ENCODE measurements at regions not wholly inside any gene's neighbourhood (a gene's known extent, or its start where the extent isn't known, plus 50 kb on each side); places are given as distances from the start of the nearest gene placed in this dataset.

DNA sequence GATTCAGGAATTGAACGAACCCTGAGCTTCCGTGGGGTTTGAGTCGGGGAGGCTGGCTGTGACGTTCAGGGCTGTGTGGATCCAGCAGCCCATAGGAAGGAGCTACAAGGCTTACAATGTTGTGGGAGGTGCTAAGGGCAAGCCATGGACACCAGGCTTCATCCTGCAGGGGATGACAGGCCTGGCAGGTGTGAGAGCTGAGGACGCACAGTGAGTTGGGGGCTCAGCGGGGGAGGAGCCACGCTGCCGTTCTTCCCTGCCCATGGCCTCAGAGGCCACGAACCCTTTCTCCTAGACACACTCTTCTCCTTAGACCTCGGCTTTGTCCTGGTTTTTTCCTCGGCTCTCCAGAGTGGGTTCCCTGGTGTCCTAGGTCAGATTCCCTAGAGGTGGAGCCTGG, 78.1 kb upstream of the SLC22A11 start:
- Histone ChIP-seq H2AFZ (ENCODE audit: low read depth, low read length) (0 out of 2 replicates have a peak overlapping the region, but pooled peaks have one; percentile 14), H3K27ac (ENCODE audit: extremely low read depth, low read depth, low read length) (no peak overlapping the region), H3K27me3 (ENCODE audit: control insufficient read depth in 2 of 2, insufficient read depth in 2 of 2, low read length in 2 of 2) (peaks cover 6 to 34% of the 10 kb centered on the region in 2 experiments; a peak in 3 of 5 replicates), H3K4me1 (replicated peaks in 1 of 2; ENCODE audit: control insufficient read depth in 2 of 2, insufficient read depth in 2 of 2, low read length in 2 of 2) (peaks cover 4 to 8% of the 10 kb centered on the region in 2 experiments; a peak in 4 of 5 replicates), H3K79me2 (ENCODE audit: control insufficient read depth, insufficient read depth, low read length) (no peaks in the 10 kb centered on the region), H3K9me3 (replicated peaks; ENCODE audit: control insufficient read depth, insufficient read depth, low read depth, low read length) (no peaks in the 10 kb centered on the region), H3K9me1 (ENCODE audit: control insufficient read depth, insufficient read depth, low read length) (no peaks in the 10 kb centered on the region), H3K9ac (ENCODE audit: insufficient read depth in 1 of 2, low read depth in 2 of 2, low read length in 2 of 2) (peak overlapping the region in 1 of 2 experiments; percentile 59; a peak in 1 of 4 replicates), H3K4me2 (ENCODE audit: insufficient read depth, low read length) (no peak overlapping the region), H3K36me3 (ENCODE audit: control insufficient read depth, insufficient read depth, low read length) (no peaks in the 10 kb centered on the region), H3K4me3 (no peak overlapping the region), H4K20me1 (replicated peaks; ENCODE audit: control insufficient read depth, insufficient read depth, low read length) (no peaks in the 10 kb centered on the region)
- ChIA-PET CTCF (ENCODE audit: low intra/inter-chr PET ratio) (no interaction called here), POLR2A (no interaction called here)
- ATAC-seq (no peak), FAIRE-seq (no peak), DNase-seq (ENCODE audit: extremely low read depth in 1 of 4, low spot score in 3 of 4) (no peak)
- WGBS (ENCODE audit: insufficient coverage, low coverage, missing lambda C conversion rate): 36% methylated on average over 11 of the region's 11 CpGs
- TF ChIP-seq, protein P1, sequence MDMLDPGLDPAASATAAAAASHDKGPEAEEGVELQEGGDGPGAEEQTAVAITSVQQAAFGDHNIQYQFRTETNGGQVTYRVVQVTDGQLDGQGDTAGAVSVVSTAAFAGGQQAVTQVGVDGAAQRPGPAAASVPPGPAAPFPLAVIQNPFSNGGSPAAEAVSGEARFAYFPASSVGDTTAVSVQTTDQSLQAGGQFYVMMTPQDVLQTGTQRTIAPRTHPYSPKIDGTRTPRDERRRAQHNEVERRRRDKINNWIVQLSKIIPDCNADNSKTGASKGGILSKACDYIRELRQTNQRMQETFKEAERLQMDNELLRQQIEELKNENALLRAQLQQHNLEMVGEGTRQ (CRISPR knock-in tag; IDR thresholded peaks at IDR 0.05): no peak
- TF ChIP-seq, protein P2, sequence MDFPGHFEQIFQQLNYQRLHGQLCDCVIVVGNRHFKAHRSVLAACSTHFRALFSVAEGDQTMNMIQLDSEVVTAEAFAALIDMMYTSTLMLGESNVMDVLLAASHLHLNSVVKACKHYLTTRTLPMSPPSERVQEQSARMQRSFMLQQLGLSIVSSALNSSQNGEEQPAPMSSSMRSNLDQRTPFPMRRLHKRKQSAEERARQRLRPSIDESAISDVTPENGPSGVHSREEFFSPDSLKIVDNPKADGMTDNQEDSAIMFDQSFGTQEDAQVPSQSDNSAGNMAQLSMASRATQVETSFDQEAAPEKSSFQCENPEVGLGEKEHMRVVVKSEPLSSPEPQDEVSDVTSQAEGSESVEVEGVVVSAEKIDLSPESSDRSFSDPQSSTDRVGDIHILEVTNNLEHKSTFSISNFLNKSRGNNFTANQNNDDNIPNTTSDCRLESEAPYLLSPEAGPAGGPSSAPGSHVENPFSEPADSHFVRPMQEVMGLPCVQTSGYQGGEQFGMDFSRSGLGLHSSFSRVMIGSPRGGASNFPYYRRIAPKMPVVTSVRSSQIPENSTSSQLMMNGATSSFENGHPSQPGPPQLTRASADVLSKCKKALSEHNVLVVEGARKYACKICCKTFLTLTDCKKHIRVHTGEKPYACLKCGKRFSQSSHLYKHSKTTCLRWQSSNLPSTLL (IDR thresholded peaks at IDR 0.05): no peak
- TF ChIP-seq, protein P3, sequence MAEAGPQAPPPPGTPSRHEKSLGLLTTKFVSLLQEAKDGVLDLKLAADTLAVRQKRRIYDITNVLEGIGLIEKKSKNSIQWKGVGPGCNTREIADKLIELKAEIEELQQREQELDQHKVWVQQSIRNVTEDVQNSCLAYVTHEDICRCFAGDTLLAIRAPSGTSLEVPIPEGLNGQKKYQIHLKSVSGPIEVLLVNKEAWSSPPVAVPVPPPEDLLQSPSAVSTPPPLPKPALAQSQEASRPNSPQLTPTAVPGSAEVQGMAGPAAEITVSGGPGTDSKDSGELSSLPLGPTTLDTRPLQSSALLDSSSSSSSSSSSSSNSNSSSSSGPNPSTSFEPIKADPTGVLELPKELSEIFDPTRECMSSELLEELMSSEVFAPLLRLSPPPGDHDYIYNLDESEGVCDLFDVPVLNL (CRISPR knock-in tag; IDR thresholded peaks at IDR 0.05; ENCODE audit: low read depth): no peak
- TF ChIP-seq ILK (tag; IDR thresholded peaks at IDR 0.05; ENCODE audit: borderline replicate concordance, low read depth): no peak
- no peak for TF ChIP-seq PHB (CRISPR knock-in tag; IDR thresholded peaks at IDR 0.05)
- no peak for TF ChIP-seq ZFP36 (IDR thresholded peaks at IDR 0.05; ENCODE audit: low read depth, low read length, partially characterized antibody)
- TF ChIP-seq MAFK (IDR thresholded peaks at IDR 0.05; ENCODE audit: low read length): no peak
- TF ChIP-seq, protein P4, sequence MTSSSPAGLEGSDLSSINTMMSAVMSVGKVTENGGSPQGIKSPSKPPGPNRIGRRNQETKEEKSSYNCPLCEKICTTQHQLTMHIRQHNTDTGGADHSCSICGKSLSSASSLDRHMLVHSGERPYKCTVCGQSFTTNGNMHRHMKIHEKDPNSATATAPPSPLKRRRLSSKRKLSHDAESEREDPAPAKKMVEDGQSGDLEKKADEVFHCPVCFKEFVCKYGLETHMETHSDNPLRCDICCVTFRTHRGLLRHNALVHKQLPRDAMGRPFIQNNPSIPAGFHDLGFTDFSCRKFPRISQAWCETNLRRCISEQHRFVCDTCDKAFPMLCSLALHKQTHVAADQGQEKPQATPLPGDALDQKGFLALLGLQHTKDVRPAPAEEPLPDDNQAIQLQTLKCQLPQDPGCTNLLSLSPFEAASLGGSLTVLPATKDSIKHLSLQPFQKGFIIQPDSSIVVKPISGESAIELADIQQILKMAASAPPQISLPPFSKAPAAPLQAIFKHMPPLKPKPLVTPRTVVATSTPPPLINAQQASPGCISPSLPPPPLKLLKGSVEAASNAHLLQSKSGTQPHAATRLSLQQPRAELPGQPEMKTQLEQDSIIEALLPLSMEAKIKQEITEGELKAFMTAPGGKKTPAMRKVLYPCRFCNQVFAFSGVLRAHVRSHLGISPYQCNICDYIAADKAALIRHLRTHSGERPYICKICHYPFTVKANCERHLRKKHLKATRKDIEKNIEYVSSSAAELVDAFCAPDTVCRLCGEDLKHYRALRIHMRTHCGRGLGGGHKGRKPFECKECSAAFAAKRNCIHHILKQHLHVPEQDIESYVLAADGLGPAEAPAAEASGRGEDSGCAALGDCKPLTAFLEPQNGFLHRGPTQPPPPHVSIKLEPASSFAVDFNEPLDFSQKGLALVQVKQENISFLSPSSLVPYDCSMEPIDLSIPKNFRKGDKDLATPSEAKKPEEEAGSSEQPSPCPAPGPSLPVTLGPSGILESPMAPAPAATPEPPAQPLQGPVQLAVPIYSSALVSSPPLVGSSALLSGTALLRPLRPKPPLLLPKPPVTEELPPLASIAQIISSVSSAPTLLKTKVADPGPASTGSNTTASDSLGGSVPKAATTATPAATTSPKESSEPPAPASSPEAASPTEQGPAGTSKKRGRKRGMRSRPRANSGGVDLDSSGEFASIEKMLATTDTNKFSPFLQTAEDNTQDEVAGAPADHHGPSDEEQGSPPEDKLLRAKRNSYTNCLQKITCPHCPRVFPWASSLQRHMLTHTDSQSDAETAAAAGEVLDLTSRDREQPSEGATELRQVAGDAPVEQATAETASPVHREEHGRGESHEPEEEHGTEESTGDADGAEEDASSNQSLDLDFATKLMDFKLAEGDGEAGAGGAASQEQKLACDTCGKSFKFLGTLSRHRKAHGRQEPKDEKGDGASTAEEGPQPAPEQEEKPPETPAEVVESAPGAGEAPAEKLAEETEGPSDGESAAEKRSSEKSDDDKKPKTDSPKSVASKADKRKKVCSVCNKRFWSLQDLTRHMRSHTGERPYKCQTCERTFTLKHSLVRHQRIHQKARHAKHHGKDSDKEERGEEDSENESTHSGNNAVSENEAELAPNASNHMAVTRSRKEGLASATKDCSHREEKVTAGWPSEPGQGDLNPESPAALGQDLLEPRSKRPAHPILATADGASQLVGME (CRISPR knock-in tag; IDR thresholded peaks at IDR 0.05): no peak
- no peak for TF ChIP-seq NCOA2 (IDR thresholded peaks at IDR 0.05; ENCODE audit: partially characterized antibody in 2 of 2)
- no peak for TF ChIP-seq JUND (IDR thresholded peaks at IDR 0.05; ENCODE audit: borderline replicate concordance, low read depth, low read length)
- no peak for TF ChIP-seq JUND (tag; IDR thresholded peaks at IDR 0.05; ENCODE audit: borderline replicate concordance, low read depth, low read length)
- in situ Hi-C loops (cut with MboI): no loop called here
- intact Hi-C loops (cut with micrococcal nuclease): no loop called here
- no TSS peak for BruUV-seq (replicated peaks)

Measured in K562 (cell line).